HEK293 (cell line): ENCODE measurements at regions not wholly inside any gene's neighbourhood (a gene's known extent, or its start where the extent isn't known, plus 50 kb on each side); places are given as distances from the start of the nearest gene placed in this dataset.

Source experiments
- CTCF ChIA-PET: fragments of 350-600 bp; formaldehyde crosslinking; extraction: SDS; loops from one replicate; lab custom pipeline; 2021; ENCODE audit warnings: antibody characterized with exemption; lab: Yijun Ruan, JAX
- POLR2A ChIA-PET: fragments of 300-600 bp; formaldehyde crosslinking; extraction: SDS; loops from one replicate; lab custom pipeline; 2020; ENCODE audit warnings: antibody characterized with exemption, inconsistent platforms; lab: Yijun Ruan, JAX
- H3K27ac ChIP-seq: fragments of 200-500 bp; sonication (Bioruptor generic); 2 replicates; pipeline ENCODE4 v1.5.1; 2014; ENCODE audit warnings: low read depth, low read length, control low read depth, inconsistent platforms; ENCODE audit errors: extremely low read depth
- H3K36me3 ChIP-seq, 2 experiments: fragments of 200-500 bp in 1 of 2; sonication (Bioruptor generic) in 1 of 2; 1 replicate in 1 of 2; 2 replicates in 1 of 2; pipeline ENCODE4 v1.5.1; 2014 to 2017; ENCODE audit warnings: inconsistent platforms in 2 of 2, low read length in 2 of 2; ENCODE audit not compliant: control insufficient read depth in 2 of 2, insufficient read depth in 1 of 2
- H3K4me1 ChIP-seq: fragments of 200-500 bp; sonication (Bioruptor generic); 2 replicates; pipeline ENCODE4 v1.5.1; 2014; ENCODE audit warnings: mild to moderate bottlenecking, low read length, inconsistent platforms; ENCODE audit not compliant: control insufficient read depth, insufficient read depth
- H3K4me3 ChIP-seq: 2 replicates; pipeline ENCODE4 v1.5.1; 2011; ENCODE audit warnings: low read depth, mild to moderate bottlenecking, control low read depth, low read length, moderate library complexity
- H3K9me3 ChIP-seq: fragments of 200-500 bp; sonication (Bioruptor generic); 2 replicates; pipeline ENCODE4 v1.5.1; 2014; ENCODE audit warnings: low read depth, low read length, inconsistent platforms; ENCODE audit not compliant: control insufficient read depth, insufficient read depth
- GLIS1 ChIP-seq: fragments of 450-650 bp; formaldehyde crosslinking; IDR thresholded peaks from 2 replicates; pipeline ENCODE4 v1.5.1; 2016; ENCODE audit warnings: missing biosample characterization, missing genetic modification characterization
- GLIS2 ChIP-seq: fragments of 450-650 bp; formaldehyde crosslinking; IDR thresholded peaks from 2 replicates; pipeline ENCODE4 v1.5.1; 2016; ENCODE audit warnings: missing biosample characterization, missing genetic modification characterization
- INSM2 ChIP-seq: fragments of 450-650 bp; formaldehyde crosslinking; IDR thresholded peaks from 2 replicates; pipeline ENCODE4 v1.5.1; 2016; ENCODE audit warnings: missing biosample characterization, missing genetic modification characterization
- PRDM10 ChIP-seq: fragments of 450-650 bp; formaldehyde crosslinking; IDR thresholded peaks from 2 replicates; pipeline ENCODE4 v1.5.1; 2016; ENCODE audit warnings: missing biosample characterization, missing genetic modification characterization
- SALL2 ChIP-seq: fragments of 450-650 bp; formaldehyde crosslinking; IDR thresholded peaks from 2 replicates; pipeline ENCODE4 v1.5.0; 2017; ENCODE audit warnings: missing biosample characterization, mild to moderate bottlenecking, missing genetic modification characterization, borderline replicate concordance
- SETDB1 ChIP-seq: IDR thresholded peaks from one replicate; pipeline ENCODE4 v1.6.1; 2017; ENCODE audit warnings: mild to moderate bottlenecking, low read length, moderate library complexity, mixed read lengths; ENCODE audit not compliant: insufficient read length
- TRIM28 ChIP-seq: IDR thresholded peaks from 2 replicates; pipeline ENCODE4 v1.6.1; 2011; ENCODE audit warnings: low read length, control low read depth, borderline replicate concordance
- ZBTB20 ChIP-seq: fragments of 450-650 bp; formaldehyde crosslinking; IDR thresholded peaks from 2 replicates; pipeline ENCODE4 v1.5.1; 2016; ENCODE audit warnings: missing biosample characterization, missing genetic modification characterization
- ZFP37 ChIP-seq: fragments of 450-650 bp; formaldehyde crosslinking; IDR thresholded peaks from 2 replicates; pipeline ENCODE4 v1.5.1; 2016; ENCODE audit warnings: missing biosample characterization, missing genetic modification characterization
- ZFP69B ChIP-seq: fragments of 450-650 bp; formaldehyde crosslinking; IDR thresholded peaks from 2 replicates; pipeline ENCODE4 v1.5.1; 2016; ENCODE audit warnings: missing biosample characterization, missing genetic modification characterization
- ZNF133 ChIP-seq: fragments of 450-650 bp; formaldehyde crosslinking; IDR thresholded peaks from 2 replicates; pipeline ENCODE4 v1.5.1; 2016; ENCODE audit warnings: missing biosample characterization, missing genetic modification characterization
- ZNF174 ChIP-seq: fragments of 450-650 bp; formaldehyde crosslinking; IDR thresholded peaks from 2 replicates; pipeline ENCODE4 v1.5.0; 2017; ENCODE audit warnings: missing biosample characterization, mild to moderate bottlenecking, missing genetic modification characterization
- ZNF202 ChIP-seq: fragments of 450-650 bp; formaldehyde crosslinking; IDR thresholded peaks from 2 replicates; pipeline ENCODE4 v1.5.1; 2016; ENCODE audit warnings: missing biosample characterization, missing genetic modification characterization, borderline replicate concordance
- ZNF221 ChIP-seq: fragments of 450-650 bp; formaldehyde crosslinking; IDR thresholded peaks from 2 replicates; pipeline ENCODE4 v1.5.1; 2017; ENCODE audit warnings: missing biosample characterization, missing genetic modification characterization, borderline replicate concordance
- ZNF24 ChIP-seq: fragments of 450-650 bp; formaldehyde crosslinking; IDR thresholded peaks from 2 replicates; pipeline ENCODE4 v1.5.1; 2016; ENCODE audit warnings: missing biosample characterization, missing genetic modification characterization
- ZNF335 ChIP-seq: fragments of 450-650 bp; formaldehyde crosslinking; conservative IDR thresholded peaks from 2 replicates; pipeline ENCODE4 v1.5.1; 2016; ENCODE audit warnings: missing biosample characterization, missing genetic modification characterization
- ZNF530 ChIP-seq: fragments of 450-650 bp; formaldehyde crosslinking; IDR thresholded peaks from 2 replicates; pipeline ENCODE4 v1.5.1; 2016; ENCODE audit warnings: low read depth, missing biosample characterization, missing genetic modification characterization
- ZNF544 ChIP-seq: fragments of 450-650 bp; formaldehyde crosslinking; IDR thresholded peaks from 2 replicates; pipeline ENCODE4 v1.5.0; 2017; ENCODE audit warnings: missing biosample characterization, missing genetic modification characterization
- ZNF560 ChIP-seq: fragments of 450-650 bp; formaldehyde crosslinking; IDR thresholded peaks from 2 replicates; pipeline ENCODE4 v1.5.1; 2017; ENCODE audit warnings: missing biosample characterization, missing genetic modification characterization, borderline replicate concordance
- ZNF629 ChIP-seq: fragments of 450-650 bp; formaldehyde crosslinking; IDR thresholded peaks from 2 replicates; pipeline ENCODE4 v1.5.1; 2017; ENCODE audit warnings: missing biosample characterization, missing genetic modification characterization
- ZSCAN5A ChIP-seq: fragments of 450-650 bp; formaldehyde crosslinking; IDR thresholded peaks from 2 replicates; pipeline ENCODE4 v1.5.1; 2016; ENCODE audit warnings: missing biosample characterization, missing genetic modification characterization
- TF ChIP-seq, protein P1 (sequence below): IDR thresholded peaks from 2 replicates; pipeline ENCODE4 v1.6.1; 2011; ENCODE audit warnings: mild to moderate bottlenecking, low read depth, low read length, borderline replicate concordance

DNA sequence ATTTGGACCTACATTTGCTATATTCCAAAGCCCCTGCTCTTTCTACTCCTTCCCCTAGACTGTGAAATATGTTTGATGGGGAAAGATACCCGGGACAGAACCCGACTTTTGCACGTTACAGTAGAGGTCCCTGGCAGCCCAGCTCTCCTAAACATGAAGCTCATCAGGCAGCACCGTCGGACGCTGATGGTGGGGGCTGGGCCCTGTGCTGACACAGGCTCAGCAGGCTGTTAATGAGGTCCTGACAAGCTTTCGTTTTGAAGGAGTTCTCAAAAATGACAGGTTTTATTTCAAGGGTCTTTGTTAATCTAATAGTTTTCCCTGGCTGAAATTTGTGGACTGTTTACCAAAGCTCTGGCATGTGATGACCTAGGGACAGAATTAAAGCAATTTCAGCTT lies 102.3 kb downstream of the SLC25A47 start:
- TF ChIP-seq ZSCAN5A (tag by site-specific recombination): no peak
- TF ChIP-seq TRIM28: no peak
- TF ChIP-seq GLIS1 (tag by site-specific recombination): no peak
- TF ChIP-seq ZNF202 (tag by site-specific recombination): no peak
- TF ChIP-seq ZNF335 (tag by site-specific recombination): no peak
- TF ChIP-seq SETDB1: no peak
- no peak for TF ChIP-seq ZNF174 (tag by site-specific recombination)
- TF ChIP-seq ZNF544 (tag by site-specific recombination): no peak
- POLR2A ChIA-PET: no interaction called here
- H3K27ac ChIP-seq: no peak overlapping the region

GRCh38 chr14:100426314-100426713 lies 103.2 kb downstream of the SLC25A47 start:
- Histone ChIP-seq H3K4me1 (no peaks in the 10 kb centered on the region), H3K4me3 (no peak overlapping the region), H3K36me3 (no peaks in the 10 kb centered on the region), H3K9me3 (no peaks in the 10 kb centered on the region), H3K27ac (no peak overlapping the region)
- CTCF ChIA-PET: interaction anchor here (1.2 to 2.7 kb wide), 5 partner anchors 10 to 219 kb away, joined by 3 to 7 read pairs (median 5); no protein-coding TSS in a partner anchor
- POLR2A ChIA-PET: no interaction called here
- no peak for TF ChIP-seq ZBTB20
- TF ChIP-seq ZNF221 (tag by site-specific recombination): no peak
- no peak for TF ChIP-seq ZNF530 (tag by site-specific recombination)
- TF ChIP-seq ZNF629 (tag by site-specific recombination): no peak
- TF ChIP-seq ZNF24 (tag by site-specific recombination): no peak
- no peak for TF ChIP-seq ZNF133
- no peak for TF ChIP-seq ZNF560 (tag by site-specific recombination)
- no peak for TF ChIP-seq ZFP69B
- TF ChIP-seq INSM2 (tag by site-specific recombination): no peak
- TF ChIP-seq, protein P1, sequence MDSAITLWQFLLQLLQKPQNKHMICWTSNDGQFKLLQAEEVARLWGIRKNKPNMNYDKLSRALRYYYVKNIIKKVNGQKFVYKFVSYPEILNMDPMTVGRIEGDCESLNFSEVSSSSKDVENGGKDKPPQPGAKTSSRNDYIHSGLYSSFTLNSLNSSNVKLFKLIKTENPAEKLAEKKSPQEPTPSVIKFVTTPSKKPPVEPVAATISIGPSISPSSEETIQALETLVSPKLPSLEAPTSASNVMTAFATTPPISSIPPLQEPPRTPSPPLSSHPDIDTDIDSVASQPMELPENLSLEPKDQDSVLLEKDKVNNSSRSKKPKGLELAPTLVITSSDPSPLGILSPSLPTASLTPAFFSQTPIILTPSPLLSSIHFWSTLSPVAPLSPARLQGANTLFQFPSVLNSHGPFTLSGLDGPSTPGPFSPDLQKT: no peak
- TF ChIP-seq, all 188 proteins: peak for 0

More for the DNA sequence above, 102.3 kb downstream of the SLC25A47 start:
- CTCF ChIA-PET: interaction anchor here (0.9 to 2.7 kb wide), 5 partner anchors 9 to 228 kb away, joined by 3 to 7 read pairs (median 4); no protein-coding TSS in a partner anchor
- Histone ChIP-seq H3K4me1 (no peaks in the 10 kb centered on the region), H3K9me3 (no peaks in the 10 kb centered on the region), H3K4me3 (no peak overlapping the region), H3K36me3 (no peaks in the 10 kb centered on the region)

DNA sequence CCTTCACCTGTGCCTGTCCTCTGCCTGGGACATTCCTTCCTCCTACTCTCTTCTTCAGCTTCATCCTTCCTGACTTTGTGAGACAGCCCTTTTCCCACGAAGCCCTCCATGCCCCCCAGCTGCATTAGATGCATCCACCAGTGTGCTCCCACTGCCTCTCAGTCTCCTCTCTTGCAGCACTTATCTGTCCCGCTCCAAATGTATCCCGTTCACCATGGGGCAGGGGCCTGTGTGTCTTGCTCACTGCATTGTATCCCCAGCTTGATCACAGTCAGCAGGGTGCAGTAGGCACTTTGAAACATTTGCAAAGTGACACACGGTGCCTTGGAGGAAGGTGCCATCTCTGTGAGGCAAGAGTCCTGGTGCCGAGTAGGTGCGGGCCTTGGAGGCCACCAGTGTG lies 104.0 kb downstream of the SLC25A47 start:
- H3K36me3 ChIP-seq: no peaks in the 10 kb centered on the region
- H3K4me1 ChIP-seq: no peaks in the 10 kb centered on the region
- POLR2A ChIA-PET: no interaction called here
- no peak overlapping the region for H3K4me3 ChIP-seq
- no peaks in the 10 kb centered on the region for H3K9me3 ChIP-seq
- CTCF ChIA-PET: interaction anchor here (1.2 to 2.7 kb wide), 3 partner anchors 10 to 42 kb away, joined by 4 to 7 read pairs (median 7); no protein-coding TSS in a partner anchor
- no peak overlapping the region for H3K27ac ChIP-seq
- no peak for TF ChIP-seq SALL2 (tag by site-specific recombination)
- no peak for TF ChIP-seq ZNF530 (tag by site-specific recombination)
- TF ChIP-seq ZFP37 (tag by site-specific recombination): no peak
- no peak for TF ChIP-seq PRDM10 (tag by site-specific recombination)
- no peak for TF ChIP-seq GLIS2
- no peak for TF ChIP-seq ZNF202 (tag by site-specific recombination)
